Calu3 (cell line): ENCODE measurements at regions not wholly inside any gene's neighbourhood (a gene's known extent, or its start where the extent isn't known, plus 50 kb on each side); places are given as distances from the start of the nearest gene placed in this dataset.

Experiments used
- BruUV-seq: library from RNA; stranded (reverse); fragments of 400-500 nt; replicated peaks from 2 replicates; lab custom pipeline; 2021; lab: Mats Ljungman, UMichigan
- CTCF ChIA-PET: fragments of 300-600 bp; sonication (Branson Sonifier 250); formaldehyde crosslinking; loops from one replicate; lab custom pipeline; 2022; ENCODE audit warnings: antibody characterized with exemption; lab: Charles Lee
- DNase-seq: peaks from one replicate; pipeline ENCODE4 v3.0.0; 2022
- H3K27ac Mint-ChIP-seq: one replicate; pipeline ENCODE4 v1.8.0; 2022; ENCODE audit warnings: mixed read lengths; ENCODE audit not compliant: unreplicated experiment
- H3K27me3 Mint-ChIP-seq: one replicate; pipeline ENCODE4 v1.8.0; 2022; ENCODE audit warnings: mixed read lengths; ENCODE audit not compliant: unreplicated experiment
- H3K36me3 Mint-ChIP-seq: one replicate; pipeline ENCODE4 v1.8.0; 2022; ENCODE audit warnings: mild to moderate bottlenecking, moderate library complexity, mixed read lengths; ENCODE audit not compliant: insufficient read depth, unreplicated experiment
- H3K4me1 Mint-ChIP-seq: one replicate; pipeline ENCODE4 v1.8.0; 2022; ENCODE audit warnings: mild to moderate bottlenecking, low read depth, mixed read lengths; ENCODE audit not compliant: unreplicated experiment
- H3K4me3 Mint-ChIP-seq: one replicate; pipeline ENCODE4 v1.8.0; 2022; ENCODE audit warnings: mild to moderate bottlenecking, low read depth, moderate library complexity, mixed read lengths; ENCODE audit not compliant: unreplicated experiment
- H3K9me3 Mint-ChIP-seq: one replicate; pipeline ENCODE4 v1.8.0; 2022; ENCODE audit warnings: low read depth, mixed read lengths; ENCODE audit not compliant: unreplicated experiment
- CTCF ChIP-seq: fragments of 200-600 bp; IDR thresholded peaks from one replicate; pipeline ENCODE4 v1.8.0; 2022; ENCODE audit warnings: antibody characterized with exemption; ENCODE audit not compliant: unreplicated experiment
- intact Hi-C: fragments of 100-400 bp; cut with micrococcal nuclease; formaldehyde crosslinking; loops from one replicate; pipeline ENCODE4 v1.10.0; 2022; ENCODE audit not compliant: unreplicated experiment

GRCh38 chr4:177066746-177067145 is 242.9 kb upstream of the NEIL3 start:
- no peaks in the 10 kb centered on the region for H3K9me3 Mint-ChIP-seq
- no peak for DNase-seq
- intact Hi-C loops: no loop called here
- no peak overlapping the region for H3K27ac Mint-ChIP-seq
- H3K4me1 Mint-ChIP-seq: no peaks in the 10 kb centered on the region
- TF ChIP-seq CTCF: no peak
- H3K4me3 Mint-ChIP-seq: no peak overlapping the region
- CTCF ChIA-PET: no interaction called here
- H3K27me3 Mint-ChIP-seq: no peaks in the 10 kb centered on the region
- BruUV-seq: no TSS peak
- H3K36me3 Mint-ChIP-seq: no peaks in the 10 kb centered on the region

DNA sequence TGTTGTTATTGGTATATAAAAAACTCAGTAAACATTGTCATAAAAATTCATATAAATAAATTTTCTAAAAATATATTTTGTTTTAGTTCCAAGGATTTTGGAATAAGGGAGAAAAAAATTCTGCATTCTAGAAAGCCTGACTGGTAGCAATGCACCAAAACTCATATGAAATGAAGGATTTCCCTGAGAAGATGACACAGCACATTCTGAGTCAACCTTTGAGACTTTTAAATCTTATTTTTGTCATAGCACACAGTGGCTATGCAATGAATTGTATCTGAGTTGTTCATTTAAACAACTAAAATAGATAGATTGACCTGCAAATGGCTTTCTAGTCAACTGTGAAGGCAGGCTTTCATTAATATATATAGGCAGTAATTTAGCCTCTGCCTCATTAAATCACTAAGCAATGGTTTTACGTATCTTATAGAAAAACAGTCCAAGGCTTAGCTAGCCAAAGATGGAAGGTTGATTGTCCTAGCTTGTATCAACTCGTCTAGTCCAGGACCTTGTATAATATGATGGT is 239.1 kb upstream of the NEIL3 start:
- no peak overlapping the region for H3K27ac Mint-ChIP-seq
- H3K4me1 Mint-ChIP-seq: no peaks in the 10 kb centered on the region
- intact Hi-C loops: no loop called here
- DNase-seq: no peak
- TF ChIP-seq CTCF: no peak
- BruUV-seq: no TSS peak
- no peak overlapping the region for H3K4me3 Mint-ChIP-seq
- H3K36me3 Mint-ChIP-seq: no peaks in the 10 kb centered on the region
- H3K9me3 Mint-ChIP-seq: no peaks in the 10 kb centered on the region
- no peaks in the 10 kb centered on the region for H3K27me3 Mint-ChIP-seq
- CTCF ChIA-PET: no interaction called here

DNA sequence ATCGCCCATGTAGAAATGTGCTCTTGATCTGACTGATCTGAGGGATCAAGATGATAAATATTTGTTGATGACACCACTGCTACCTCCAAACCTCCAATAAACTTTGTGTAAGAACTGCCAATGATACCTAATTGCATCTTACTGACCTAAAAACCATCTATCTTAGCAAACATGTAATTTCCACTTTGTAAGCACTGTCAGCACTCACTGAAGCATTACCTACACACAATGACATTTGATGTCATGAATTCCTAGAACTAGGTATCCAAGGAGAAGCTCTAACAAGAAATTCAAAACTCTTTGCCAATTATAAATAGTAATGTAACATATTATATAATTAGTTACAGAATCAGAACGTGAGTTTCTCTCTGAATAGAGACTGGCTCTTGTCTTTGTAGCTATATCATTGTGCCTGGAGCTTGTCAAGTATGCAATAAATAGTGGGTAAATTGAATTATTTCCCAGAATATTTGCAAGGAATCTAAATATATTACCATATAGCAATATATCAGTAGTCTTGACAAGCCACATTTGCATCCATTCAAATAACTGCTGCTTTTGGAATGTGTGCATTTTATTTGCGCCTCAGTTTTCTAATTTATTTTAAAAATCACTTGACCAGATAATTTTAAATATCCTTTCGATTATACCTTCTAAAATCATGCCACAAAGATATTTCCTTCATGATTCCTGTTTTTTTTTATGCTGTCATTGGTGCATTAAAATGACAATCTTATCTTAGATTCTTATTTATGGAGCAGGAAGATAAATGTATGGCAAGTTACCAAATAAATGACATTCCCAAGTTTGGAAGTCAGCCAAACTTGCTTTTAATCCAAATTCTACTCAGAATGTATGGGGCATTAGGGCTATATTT is 232.3 kb upstream of the NEIL3 start:
- H3K4me3 Mint-ChIP-seq: no peak overlapping the region
- H3K4me1 Mint-ChIP-seq: peaks cover 12% of the 10 kb centered on the region
- no peaks in the 10 kb centered on the region for H3K36me3 Mint-ChIP-seq
- no peaks in the 10 kb centered on the region for H3K27me3 Mint-ChIP-seq
- DNase-seq: no peak
- H3K9me3 Mint-ChIP-seq: peaks cover 2% of the 10 kb centered on the region
- no TSS peak for BruUV-seq
- H3K27ac Mint-ChIP-seq: no peak overlapping the region
- no peak for TF ChIP-seq CTCF
- CTCF ChIA-PET: no interaction called here
- intact Hi-C loops: no loop called here

DNA sequence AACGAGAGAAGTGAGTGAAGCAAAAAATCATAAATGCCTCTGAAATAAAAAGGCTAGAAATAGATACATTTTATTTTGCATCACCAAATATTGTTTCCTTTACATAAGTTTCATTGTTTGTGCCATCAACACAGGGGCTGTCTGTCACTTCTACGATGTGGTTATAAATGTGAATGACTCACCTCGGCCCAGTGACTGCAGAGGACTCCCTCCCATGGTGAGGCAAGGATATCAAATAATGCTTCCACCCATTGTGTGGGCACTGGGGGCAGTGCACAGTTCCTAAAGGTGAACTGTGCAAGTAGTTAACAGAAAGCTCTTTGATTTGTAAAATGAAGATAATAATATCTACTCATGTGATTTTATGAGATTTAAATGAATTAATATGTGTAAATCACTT is 230.3 kb upstream of the NEIL3 start:
- intact Hi-C loops: no loop called here
- no peak for TF ChIP-seq CTCF
- DNase-seq: no peak
- H3K4me3 Mint-ChIP-seq: no peak overlapping the region
- H3K27me3 Mint-ChIP-seq: no peaks in the 10 kb centered on the region
- no TSS peak for BruUV-seq
- no peak overlapping the region for H3K27ac Mint-ChIP-seq
- peaks cover 12% of the 10 kb centered on the region for H3K4me1 Mint-ChIP-seq
- H3K9me3 Mint-ChIP-seq: peaks cover 2% of the 10 kb centered on the region
- CTCF ChIA-PET: no interaction called here
- H3K36me3 Mint-ChIP-seq: no peaks in the 10 kb centered on the region
